SU-DHL-6 (cell line): ENCODE measurements at regions not wholly inside any gene's neighbourhood (a gene's known extent, or its start where the extent isn't known, plus 50 kb on each side); places are given as distances from the start of the nearest gene placed in this dataset.

ENCODE experiments used
- H2AFZ ChIP-seq: fragments of 200-600 bp; sonication (generic); 2 replicates; pipeline ENCODE4 v1.6.1; 2014; ENCODE audit warnings: low read depth, mild to moderate bottlenecking, moderate library complexity, mixed read lengths, antibody characterized with exemption, low read length; ENCODE audit not compliant: severe bottlenecking
- H3F3A ChIP-seq: fragments of 200-600 bp; shearing (Covaris generic); 2 replicates; pipeline ENCODE4 v1.6.0; 2016; ENCODE audit warnings: antibody characterized with exemption, mild to moderate bottlenecking; ENCODE audit not compliant: insufficient read depth
- H3K27ac ChIP-seq: fragments of 200-600 bp; sonication (generic); 2 replicates; pipeline ENCODE4 v1.5.1; 2016; ENCODE audit warnings: low read depth, mild to moderate bottlenecking, low read length, moderate library complexity, mixed read lengths
- H3K27me3 ChIP-seq: fragments of 200-600 bp; sonication (generic), shearing (Covaris generic); 2 replicates; pipeline ENCODE4 v1.6.0; 2014; ENCODE audit warnings: mild to moderate bottlenecking, low read length
- H3K36me3 ChIP-seq: fragments of 200-600 bp; sonication (generic); 2 replicates; pipeline ENCODE4 v1.6.1; 2014; ENCODE audit warnings: mild to moderate bottlenecking, low read length, mixed read lengths
- H3K4me2 ChIP-seq: fragments of 300-600, 200-600 bp; shearing (Covaris generic), sonication (generic); 2 replicates; pipeline ENCODE4 v1.6.0; 2014; ENCODE audit warnings: low read length, low read depth, mild to moderate bottlenecking; ENCODE audit not compliant: poor library complexity, severe bottlenecking
- H3K4me3 ChIP-seq: fragments of 200-600 bp; sonication (generic); 2 replicates; pipeline ENCODE4 v1.5.1; 2014; ENCODE audit warnings: antibody characterized with exemption, low read length, mild to moderate bottlenecking, mixed read lengths; ENCODE audit not compliant: insufficient read depth, poor library complexity, severe bottlenecking
- H3K79me2 ChIP-seq: fragments of 200-600 bp; sonication (generic); 2 replicates; pipeline ENCODE4 v1.6.1; 2014; ENCODE audit warnings: mild to moderate bottlenecking, low read length, moderate library complexity; ENCODE audit not compliant: insufficient read depth
- H3K9ac ChIP-seq: fragments of 200-600 bp; sonication (generic); 2 replicates; pipeline ENCODE4 v1.7.0; 2014; ENCODE audit warnings: mild to moderate bottlenecking, low read length
- H3K9me2 ChIP-seq: fragments of 200-600 bp; sonication (generic); replicated peaks from 2 replicates; pipeline ENCODE4 v1.6.1; 2014; ENCODE audit warnings: low read length; ENCODE audit not compliant: insufficient read depth
- H3K9me3 ChIP-seq: fragments of 200-600 bp; sonication (generic); 2 replicates; pipeline ENCODE4 v1.6.1; 2014; ENCODE audit warnings: low read length, mixed read lengths; ENCODE audit not compliant: insufficient read depth
- H4K20me1 ChIP-seq: fragments of 200-600 bp; sonication (generic); 2 replicates; pipeline ENCODE4 v1.6.1; 2014; ENCODE audit warnings: low read depth, mild to moderate bottlenecking, antibody characterized with exemption, low read length, moderate library complexity, mixed read lengths
- EZH2phosphoT487 ChIP-seq: fragments of 200-600 bp; sonication (generic), shearing (Covaris generic); conservative IDR thresholded peaks from 2 replicates; pipeline ENCODE4 v1.6.1; 2018; ENCODE audit warnings: mild to moderate bottlenecking, antibody characterized with exemption, low read length, moderate library complexity, mixed read lengths
- TF ChIP-seq, protein P1 (sequence below): fragments of 200-600 bp; sonication (generic); IDR thresholded peaks from one replicate; pipeline ENCODE4 v1.5.1; 2017; ENCODE audit warnings: antibody characterized with exemption, mild to moderate bottlenecking, low read length, moderate library complexity; ENCODE audit not compliant: insufficient read depth, poor library complexity, severe bottlenecking

DNA sequence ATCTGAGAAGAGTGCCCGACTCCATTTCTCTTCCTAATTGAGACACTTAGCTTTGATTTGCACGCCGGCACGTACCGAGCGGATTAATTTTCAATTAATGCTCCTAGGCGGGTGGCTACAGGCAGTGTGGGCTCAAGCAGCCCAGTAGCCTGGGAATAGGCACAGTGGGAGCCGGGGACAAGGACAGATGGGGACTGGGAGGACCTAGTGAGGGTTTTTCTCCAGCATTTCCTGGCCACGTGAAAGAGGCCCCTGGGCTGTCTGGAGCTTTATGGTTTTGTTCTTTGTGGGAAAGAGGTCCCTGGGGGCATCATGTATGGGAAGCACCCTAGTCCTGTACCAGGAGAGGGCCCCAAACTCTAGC, 78.6 kb upstream of the CSF3R start:
- no peak overlapping the region for H3K9ac ChIP-seq
- H3K9me3 ChIP-seq = no peaks in the 10 kb centered on the region
- no peaks in the 10 kb centered on the region for H4K20me1 ChIP-seq
- no peaks in the 10 kb centered on the region for H3K79me2 ChIP-seq
- H3K9me2 ChIP-seq = no peaks in the 10 kb centered on the region
- H3F3A ChIP-seq = no peaks in the 10 kb centered on the region
- TF ChIP-seq, protein P1, sequence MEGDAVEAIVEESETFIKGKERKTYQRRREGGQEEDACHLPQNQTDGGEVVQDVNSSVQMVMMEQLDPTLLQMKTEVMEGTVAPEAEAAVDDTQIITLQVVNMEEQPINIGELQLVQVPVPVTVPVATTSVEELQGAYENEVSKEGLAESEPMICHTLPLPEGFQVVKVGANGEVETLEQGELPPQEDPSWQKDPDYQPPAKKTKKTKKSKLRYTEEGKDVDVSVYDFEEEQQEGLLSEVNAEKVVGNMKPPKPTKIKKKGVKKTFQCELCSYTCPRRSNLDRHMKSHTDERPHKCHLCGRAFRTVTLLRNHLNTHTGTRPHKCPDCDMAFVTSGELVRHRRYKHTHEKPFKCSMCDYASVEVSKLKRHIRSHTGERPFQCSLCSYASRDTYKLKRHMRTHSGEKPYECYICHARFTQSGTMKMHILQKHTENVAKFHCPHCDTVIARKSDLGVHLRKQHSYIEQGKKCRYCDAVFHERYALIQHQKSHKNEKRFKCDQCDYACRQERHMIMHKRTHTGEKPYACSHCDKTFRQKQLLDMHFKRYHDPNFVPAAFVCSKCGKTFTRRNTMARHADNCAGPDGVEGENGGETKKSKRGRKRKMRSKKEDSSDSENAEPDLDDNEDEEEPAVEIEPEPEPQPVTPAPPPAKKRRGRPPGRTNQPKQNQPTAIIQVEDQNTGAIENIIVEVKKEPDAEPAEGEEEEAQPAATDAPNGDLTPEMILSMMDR = no peak
- no peak for TF ChIP-seq EZH2phosphoT487
- H3K27ac ChIP-seq = no peak overlapping the region
- no peak overlapping the region for H3K4me2 ChIP-seq
- no peak overlapping the region for H2AFZ ChIP-seq
- no peaks in the 10 kb centered on the region for H3K27me3 ChIP-seq
- H3K4me3 ChIP-seq = no peak overlapping the region
- H3K36me3 ChIP-seq = no peaks in the 10 kb centered on the region

GRCh38 chr1:36560621-36561360, 78.1 kb upstream of the CSF3R start:
- TF ChIP-seq, protein P1 = no peak
- TF ChIP-seq EZH2phosphoT487 = no peak
- no peak overlapping the region for H3K27ac ChIP-seq
- H3K4me3 ChIP-seq = no peak overlapping the region
- H4K20me1 ChIP-seq = no peaks in the 10 kb centered on the region
- no peak overlapping the region for H3K4me2 ChIP-seq
- H3K36me3 ChIP-seq = no peaks in the 10 kb centered on the region
- H3K79me2 ChIP-seq = no peaks in the 10 kb centered on the region
- no peaks in the 10 kb centered on the region for H3F3A ChIP-seq
- H3K9me3 ChIP-seq = no peaks in the 10 kb centered on the region
- no peaks in the 10 kb centered on the region for H3K9me2 ChIP-seq
- H3K27me3 ChIP-seq = no peaks in the 10 kb centered on the region
- no peak overlapping the region for H3K9ac ChIP-seq
- H2AFZ ChIP-seq = no peak overlapping the region

- H3K36me3 ChIP-seq = no peaks in the 10 kb centered on the region
- no peak overlapping the region for H3K4me3 ChIP-seq
- no peak overlapping the region for H2AFZ ChIP-seq
- H3K79me2 ChIP-seq = no peaks in the 10 kb centered on the region
- no peak overlapping the region for H3K4me2 ChIP-seq
- H3K9ac ChIP-seq = no peak overlapping the region
- H3K9me3 ChIP-seq = no peaks in the 10 kb centered on the region
- no peaks in the 10 kb centered on the region for H3K27me3 ChIP-seq
- H3F3A ChIP-seq = no peaks in the 10 kb centered on the region
- TF ChIP-seq, protein P1 = no peak
- no peak for TF ChIP-seq EZH2phosphoT487
- H3K27ac ChIP-seq = no peak overlapping the region
- H3K9me2 ChIP-seq = no peaks in the 10 kb centered on the region
- H4K20me1 ChIP-seq = no peaks in the 10 kb centered on the region
These were observed 77.5 kb upstream of the CSF3R start for GRCh38 chr1:36560177-36560576.
